ENCODE measurements at regions not wholly inside any gene's neighbourhood (a gene's known extent, or its start where the extent isn't known, plus 50 kb on each side); places are given as distances from the start of the nearest gene placed in this dataset.

DNA sequence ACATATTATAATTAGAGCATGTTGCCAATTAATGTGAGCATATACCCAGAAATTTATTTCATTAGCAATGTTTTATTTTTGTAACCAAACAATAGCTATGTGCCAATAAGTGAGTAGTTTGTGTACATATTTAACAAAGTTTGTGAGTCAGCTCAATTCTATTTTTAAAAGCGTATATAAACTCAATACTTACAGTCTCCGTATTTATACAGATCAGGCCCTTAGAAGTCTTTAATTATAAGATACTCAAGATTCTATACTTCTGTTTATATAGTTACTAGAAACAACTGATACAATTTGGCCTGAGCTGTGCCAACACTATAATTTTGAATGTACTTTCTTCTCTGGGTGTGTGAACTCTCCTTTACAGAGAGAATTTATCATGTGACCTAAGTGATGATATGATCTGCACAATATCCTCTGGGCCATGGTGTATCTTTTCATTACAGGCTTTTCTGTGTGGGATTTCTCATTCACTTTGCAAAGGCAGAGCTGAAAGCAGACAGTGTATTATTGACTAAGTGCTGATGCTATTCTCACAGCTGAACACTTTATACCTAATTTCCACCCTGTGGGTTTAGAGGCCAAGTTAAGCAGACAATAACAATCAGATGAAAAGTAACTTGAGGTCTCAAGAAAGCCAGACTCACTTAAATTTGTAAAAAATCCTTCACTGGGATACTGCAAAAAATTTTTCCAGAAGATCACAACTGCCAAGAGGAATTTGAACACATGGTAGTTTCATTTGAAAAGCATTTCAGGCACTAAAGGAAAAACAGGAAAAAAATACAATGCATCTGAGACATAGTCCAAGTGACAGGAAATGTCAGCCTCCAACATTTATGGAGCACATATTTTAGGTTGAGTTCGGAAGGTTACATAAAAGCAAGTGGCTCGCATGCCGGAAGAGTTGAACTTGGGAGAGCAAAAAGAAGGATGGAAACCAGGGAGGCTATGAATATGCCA lies 277.9 kb upstream of the SEMA6D start:
- DNase-seq (ENCODE audit: insufficient read length, low spot score) (no peak), FAIRE-seq (no peak)
- no peak for TF ChIP-seq CTCF (IDR thresholded peaks at IDR 0.05; ENCODE audit: insufficient read depth, missing control alignments)

GRCh38 chr15:47442371-47442770 lies 274.9 kb upstream of the SEMA6D start:
- DNase-seq (ENCODE audit: insufficient read length, low spot score) (no peak), FAIRE-seq (no peak)
- TF ChIP-seq CTCF (IDR thresholded peaks at IDR 0.05; ENCODE audit: insufficient read depth, missing control alignments) = no peak

- no peak for TF ChIP-seq CTCF (IDR thresholded peaks at IDR 0.05; ENCODE audit: insufficient read depth, missing control alignments)
- DNase-seq (ENCODE audit: insufficient read length, low spot score) = no peak
- FAIRE-seq = no peak
Measured at GRCh38 chr15:47443839-47444238, 273.5 kb upstream of the SEMA6D start.

GRCh38 chr15:47445723-47446392 lies 271.4 kb upstream of the SEMA6D start:
- FAIRE-seq (no peak), DNase-seq (ENCODE audit: insufficient read length, low spot score) (no peak)
- TF ChIP-seq CTCF (IDR thresholded peaks at IDR 0.05; ENCODE audit: insufficient read depth, missing control alignments) = no peak

DNA sequence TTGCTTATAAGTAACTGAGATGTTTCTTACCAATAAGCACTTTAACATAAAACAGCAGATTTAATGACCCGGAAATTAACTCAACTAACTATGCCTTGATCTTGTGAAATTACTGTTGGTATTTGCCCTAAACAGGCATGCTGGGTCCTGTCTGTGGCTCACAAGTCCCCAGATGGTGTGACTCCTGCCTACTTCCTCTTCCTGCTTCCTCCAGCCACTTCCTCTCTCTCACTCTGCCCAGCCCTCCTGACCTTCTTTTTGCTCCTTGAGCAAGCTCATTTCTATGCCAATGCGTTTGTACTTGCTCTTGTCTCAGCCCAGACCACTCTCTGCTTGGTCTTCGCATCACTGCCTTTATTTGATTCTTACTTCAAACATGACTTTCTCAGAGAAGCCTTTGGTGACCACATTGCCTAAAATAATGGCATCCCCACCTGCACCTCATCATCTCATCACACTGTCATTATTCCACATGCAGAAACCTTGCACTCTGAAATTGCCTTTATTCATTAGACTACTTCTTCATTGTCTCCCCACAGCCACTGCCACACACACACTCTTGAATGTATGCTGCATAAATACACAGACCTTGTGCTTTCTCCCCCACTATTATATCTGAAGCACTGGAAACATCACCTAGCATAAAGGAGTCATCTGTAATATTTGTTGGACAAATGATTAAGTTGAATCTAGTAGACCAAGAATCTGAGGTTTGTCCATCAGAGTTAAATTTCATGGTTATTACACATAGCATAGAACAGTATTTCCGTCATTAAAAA lies 256.3 kb upstream of the SEMA6D start:
- TF ChIP-seq CTCF (IDR thresholded peaks at IDR 0.05; ENCODE audit: insufficient read depth, missing control alignments) = no peak
- no peak for FAIRE-seq
- no peak for DNase-seq (ENCODE audit: insufficient read length, low spot score)

- FAIRE-seq (no peak), DNase-seq (ENCODE audit: insufficient read length, low spot score) (no peak)
- no peak for TF ChIP-seq CTCF (IDR thresholded peaks at IDR 0.05; ENCODE audit: insufficient read depth, missing control alignments)
Measured at GRCh38 chr15:47461652-47462141, 255.6 kb upstream of the SEMA6D start.

Data from D721Med (cell line).